ENCODE measurements at regions not wholly inside any gene's neighbourhood (a gene's known extent, or its start where the extent isn't known, plus 50 kb on each side); places are given as distances from the start of the nearest gene placed in this dataset.

DNA sequence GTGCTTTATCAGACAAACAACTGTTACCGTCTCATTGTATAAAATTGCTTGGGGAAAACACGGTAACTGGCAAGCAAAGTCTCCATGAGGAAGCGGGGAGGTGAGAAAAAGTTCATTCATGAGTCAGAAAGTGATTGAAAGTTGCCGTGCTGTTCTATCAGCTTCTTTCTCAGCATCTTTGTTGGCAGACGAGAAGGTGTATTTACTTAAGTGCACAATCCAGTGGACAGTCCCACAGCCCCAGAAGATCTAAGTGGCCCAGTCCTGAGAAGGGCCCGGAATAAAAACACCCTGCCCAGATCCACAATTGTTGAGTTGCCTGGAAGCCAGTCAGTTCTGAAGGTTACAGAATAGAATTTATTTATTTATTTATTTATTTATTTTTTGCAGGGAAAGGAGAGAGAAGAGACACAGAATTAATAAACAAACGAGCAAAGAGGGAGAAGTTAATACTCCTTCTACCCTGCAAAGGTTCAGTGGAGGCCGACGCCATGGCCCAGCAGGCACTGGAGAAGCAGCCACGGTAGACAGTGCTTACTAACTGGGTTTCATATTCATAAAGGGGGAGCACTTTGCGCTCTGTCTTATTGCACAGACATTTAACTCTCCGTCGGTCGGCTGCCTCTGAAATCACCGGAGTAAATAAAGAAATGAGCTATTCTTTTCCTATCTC lies 676.0 kb upstream of the SALL3 start:
- Histone ChIP-seq H3K36me3 (ENCODE audit: control insufficient read depth in 2 of 2, extremely low read depth in 1 of 2, insufficient read depth in 1 of 2, low read length in 1 of 2) (no peaks in the 10 kb centered on the region), H3K27me3 (replicated peaks in 1 of 2; ENCODE audit: control insufficient read depth in 2 of 2, extremely low read depth in 1 of 2, insufficient read depth in 2 of 2, low read length in 1 of 2) (peaks cover 0 to 5% of the 10 kb centered on the region in 2 experiments), H3K9me3 (no peaks in the 10 kb centered on the region), H3K4me1 (ENCODE audit: control insufficient read depth in 1 of 2, extremely low read depth in 1 of 2, insufficient read depth in 2 of 2, low read length in 2 of 2) (no peaks in the 10 kb centered on the region), H3K4me3 (ENCODE audit: control insufficient read depth in 1 of 2, extremely low read depth in 1 of 2, low read length in 1 of 2) (no peak overlapping the region), H3K27ac (ENCODE audit: low read length) (no peak overlapping the region)
- ChIA-PET POLR2A (no interaction called here), CTCF (no interaction called here)
- no peaks in the 10 kb centered on the region for H3K36me3 Mint-ChIP-seq
- H3K27ac Mint-ChIP-seq: no peak overlapping the region
- ATAC-seq (replicated peaks in 1 of 4): no peak
- no peaks in the 10 kb centered on the region for H3K4me1 Mint-ChIP-seq
- H3K4me3 Mint-ChIP-seq: no peak overlapping the region
- WGBS (ENCODE audit: insufficient coverage): 92% methylated on average over 10 of the region's 15 CpGs
- no peak for DNase-seq
- peaks cover 0 to 4% (median 0%) of the 10 kb centered on the region in 3 donors for H3K9me3 Mint-ChIP-seq
- H3K27me3 Mint-ChIP-seq: no peaks in the 10 kb centered on the region

DNA sequence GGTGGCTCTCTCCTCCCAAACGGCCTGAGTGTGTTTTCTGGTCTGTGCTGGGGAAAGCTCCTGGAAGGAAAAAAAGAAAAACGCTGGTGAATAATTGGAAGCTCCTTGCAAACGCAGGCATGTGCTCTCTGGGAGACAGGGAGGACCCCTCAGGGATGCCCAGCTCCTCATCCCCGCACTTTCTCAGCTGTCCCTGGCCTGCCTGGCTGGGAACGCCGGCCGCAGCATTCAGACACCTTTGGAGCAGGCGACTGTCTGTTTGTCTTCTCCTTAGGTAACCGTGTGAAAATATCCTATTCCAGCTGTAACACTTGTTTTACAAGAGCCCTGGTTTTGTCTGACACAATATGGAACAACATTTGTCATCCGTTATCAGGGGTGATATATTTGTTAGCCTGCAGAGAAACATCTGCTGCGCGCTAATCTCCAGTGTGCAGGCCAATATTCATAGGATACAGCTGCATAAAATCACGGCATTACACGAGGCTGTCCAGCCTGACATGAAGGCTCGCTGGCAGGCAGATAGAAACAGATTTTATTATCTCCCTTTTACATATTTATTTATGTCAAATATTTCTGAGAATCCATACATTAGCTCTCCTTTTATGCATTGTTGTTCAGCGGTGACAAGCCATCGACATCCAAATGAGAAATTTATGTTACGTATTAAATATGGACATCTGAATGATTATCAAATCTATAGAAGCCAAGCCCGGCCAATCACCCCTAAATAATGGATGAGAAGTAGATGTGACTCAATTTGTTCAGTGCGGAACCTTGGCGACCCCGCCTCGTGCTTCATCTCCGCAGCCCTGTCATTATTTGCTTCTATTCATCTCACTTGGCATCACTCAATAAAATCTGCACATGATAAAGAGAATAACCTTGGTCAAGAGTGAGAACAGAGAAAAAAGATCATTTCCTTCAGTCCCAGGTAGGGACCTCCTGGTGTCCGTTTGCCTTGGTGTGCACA lies 675.1 kb upstream of the SALL3 start:
- no peak overlapping the region for H3K4me3 Mint-ChIP-seq
- H3K27ac Mint-ChIP-seq: no peak overlapping the region
- no peak for ATAC-seq (replicated peaks in 1 of 4)
- H3K36me3 ChIP-seq (ENCODE audit: control insufficient read depth in 2 of 2, extremely low read depth in 1 of 2, insufficient read depth in 1 of 2, low read length in 1 of 2): no peaks in the 10 kb centered on the region
- H3K27me3 ChIP-seq (replicated peaks in 1 of 2; ENCODE audit: control insufficient read depth in 2 of 2, extremely low read depth in 1 of 2, insufficient read depth in 2 of 2, low read length in 1 of 2): peaks cover 0 to 5% of the 10 kb centered on the region in 2 experiments
- H3K9me3 Mint-ChIP-seq: peaks cover 0 to 6% (median 0%) of the 10 kb centered on the region in 3 donors
- no peaks in the 10 kb centered on the region for H3K36me3 Mint-ChIP-seq
- no peaks in the 10 kb centered on the region for H3K9me3 ChIP-seq
- DNase-seq: no peak
- ChIA-PET CTCF (no interaction called here), POLR2A (no interaction called here)
- H3K4me1 Mint-ChIP-seq: no peaks in the 10 kb centered on the region
- no peak overlapping the region for H3K4me3 ChIP-seq (ENCODE audit: control insufficient read depth in 1 of 2, extremely low read depth in 1 of 2, low read length in 1 of 2)
- 85% methylated on average over 4 of the region's 25 CpGs for WGBS (ENCODE audit: insufficient coverage)
- no peaks in the 10 kb centered on the region for H3K27me3 Mint-ChIP-seq
- no peak overlapping the region for H3K27ac ChIP-seq (ENCODE audit: low read length)
- H3K4me1 ChIP-seq (ENCODE audit: control insufficient read depth in 1 of 2, extremely low read depth in 1 of 2, insufficient read depth in 2 of 2, low read length in 2 of 2): no peaks in the 10 kb centered on the region

DNA sequence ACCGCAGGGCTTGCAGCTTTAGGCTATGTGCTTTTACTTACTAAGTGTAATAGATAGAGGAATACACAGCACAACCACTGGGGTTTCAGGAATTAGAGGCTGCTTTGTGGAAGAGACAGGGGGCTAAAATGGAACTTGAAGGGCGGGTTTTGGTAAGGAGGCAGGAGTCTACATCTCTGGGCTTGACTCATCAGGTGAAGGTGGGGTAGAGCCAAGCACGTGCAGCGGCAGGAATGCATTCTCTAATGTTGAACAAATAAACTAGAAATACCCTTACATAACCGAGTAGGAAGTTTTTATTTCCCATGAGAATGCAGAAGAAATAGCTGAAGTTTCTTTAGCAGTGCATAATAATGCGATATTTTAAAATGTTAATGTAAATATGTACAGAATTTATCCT lies 673.8 kb upstream of the SALL3 start:
- H3K27ac Mint-ChIP-seq: no peak overlapping the region
- Histone ChIP-seq H3K4me3 (ENCODE audit: control insufficient read depth in 1 of 2, extremely low read depth in 1 of 2, low read length in 1 of 2) (no peak overlapping the region), H3K9me3 (no peaks in the 10 kb centered on the region), H3K27me3 (replicated peaks in 1 of 2; ENCODE audit: control insufficient read depth in 2 of 2, extremely low read depth in 1 of 2, insufficient read depth in 2 of 2, low read length in 1 of 2) (peaks cover 0 to 5% of the 10 kb centered on the region in 2 experiments), H3K4me1 (ENCODE audit: control insufficient read depth in 1 of 2, extremely low read depth in 1 of 2, insufficient read depth in 2 of 2, low read length in 2 of 2) (no peaks in the 10 kb centered on the region), H3K36me3 (ENCODE audit: control insufficient read depth in 2 of 2, extremely low read depth in 1 of 2, insufficient read depth in 1 of 2, low read length in 1 of 2) (no peaks in the 10 kb centered on the region), H3K27ac (ENCODE audit: low read length) (no peak overlapping the region)
- no peak for DNase-seq
- peaks cover 0 to 6% (median 0%) of the 10 kb centered on the region in 3 donors for H3K9me3 Mint-ChIP-seq
- ATAC-seq (replicated peaks in 1 of 4): no peak
- ChIA-PET CTCF (no interaction called here), POLR2A (no interaction called here)
- H3K4me1 Mint-ChIP-seq: no peaks in the 10 kb centered on the region
- H3K36me3 Mint-ChIP-seq: no peaks in the 10 kb centered on the region
- no peaks in the 10 kb centered on the region for H3K27me3 Mint-ChIP-seq
- WGBS (ENCODE audit: insufficient coverage): 70% methylated on average over 1 of the region's 6 CpGs
- H3K4me3 Mint-ChIP-seq: no peak overlapping the region

DNA sequence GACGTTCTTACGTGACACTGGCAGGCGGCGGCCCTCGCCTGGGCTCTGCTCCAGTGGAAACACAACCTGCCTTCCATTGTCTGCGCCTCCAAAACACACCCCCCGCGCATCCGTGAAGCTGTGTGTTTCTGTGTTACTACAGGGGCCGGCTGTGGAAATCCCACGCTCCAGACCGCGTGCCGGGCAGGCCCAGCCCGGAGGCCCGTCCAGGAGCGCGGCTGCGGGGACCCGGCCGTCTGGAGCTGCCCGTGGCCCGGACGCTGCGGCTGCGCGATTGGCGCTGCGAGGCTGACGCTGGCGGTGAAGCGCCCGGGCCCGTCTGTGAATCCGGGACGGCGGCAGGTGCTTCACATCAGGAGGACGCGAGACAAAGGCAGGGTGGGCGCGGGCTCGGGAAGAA lies 670.3 kb upstream of the SALL3 start:
- Histone ChIP-seq H3K36me3 (ENCODE audit: control insufficient read depth in 2 of 2, extremely low read depth in 1 of 2, insufficient read depth in 1 of 2, low read length in 1 of 2) (no peaks in the 10 kb centered on the region), H3K9me3 (no peaks in the 10 kb centered on the region), H3K27ac (ENCODE audit: low read length) (no peak overlapping the region), H3K4me3 (ENCODE audit: control insufficient read depth in 1 of 2, extremely low read depth in 1 of 2, low read length in 1 of 2) (no peak overlapping the region), H3K27me3 (replicated peaks in 1 of 2; ENCODE audit: control insufficient read depth in 2 of 2, extremely low read depth in 1 of 2, insufficient read depth in 2 of 2, low read length in 1 of 2) (no peaks in the 10 kb centered on the region), H3K4me1 (ENCODE audit: control insufficient read depth in 1 of 2, extremely low read depth in 1 of 2, insufficient read depth in 2 of 2, low read length in 2 of 2) (no peaks in the 10 kb centered on the region)
- H3K27me3 Mint-ChIP-seq: no peaks in the 10 kb centered on the region
- no peaks in the 10 kb centered on the region for H3K4me1 Mint-ChIP-seq
- H3K9me3 Mint-ChIP-seq: peaks cover 3 to 12% (median 7%) of the 10 kb centered on the region in 3 donors
- H3K27ac Mint-ChIP-seq: no peak overlapping the region
- no peaks in the 10 kb centered on the region for H3K36me3 Mint-ChIP-seq
- DNase-seq: no peak
- no peak overlapping the region for H3K4me3 Mint-ChIP-seq
- ChIA-PET CTCF (no interaction called here), POLR2A (no interaction called here)
- no peak for ATAC-seq (replicated peaks in 1 of 4)
- 76% methylated on average over 41 of the region's 42 CpGs for WGBS (ENCODE audit: insufficient coverage)

DNA sequence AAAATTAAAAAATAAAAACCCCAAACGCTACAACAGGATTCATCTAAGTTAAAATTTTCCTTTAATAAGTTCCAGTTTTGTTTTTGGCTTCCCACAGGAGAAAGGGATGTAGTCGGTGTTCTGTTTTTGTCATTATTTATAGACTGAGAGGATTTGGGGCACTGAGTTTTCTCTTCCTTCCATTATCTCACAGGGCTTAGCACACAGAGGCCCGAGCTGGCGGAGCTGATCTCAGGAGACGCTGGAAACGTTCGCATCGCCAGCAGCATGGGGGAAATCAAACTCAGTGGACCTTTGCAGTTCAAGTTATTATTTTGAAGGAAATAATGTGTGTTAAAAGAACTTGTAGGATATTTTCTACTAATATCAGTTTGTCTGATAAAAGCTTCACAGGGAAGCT lies 669.7 kb upstream of the SALL3 start:
- no CpG with 5 or more reads among the region's 8 CpGs for WGBS (ENCODE audit: insufficient coverage)
- no peak overlapping the region for H3K27ac Mint-ChIP-seq
- no peaks in the 10 kb centered on the region for H3K36me3 Mint-ChIP-seq
- no peak overlapping the region for H3K4me3 Mint-ChIP-seq
- Histone ChIP-seq H3K4me1 (ENCODE audit: control insufficient read depth in 1 of 2, extremely low read depth in 1 of 2, insufficient read depth in 2 of 2, low read length in 2 of 2) (no peaks in the 10 kb centered on the region), H3K27ac (ENCODE audit: low read length) (no peak overlapping the region), H3K27me3 (replicated peaks in 1 of 2; ENCODE audit: control insufficient read depth in 2 of 2, extremely low read depth in 1 of 2, insufficient read depth in 2 of 2, low read length in 1 of 2) (no peaks in the 10 kb centered on the region), H3K36me3 (ENCODE audit: control insufficient read depth in 2 of 2, extremely low read depth in 1 of 2, insufficient read depth in 1 of 2, low read length in 1 of 2) (no peaks in the 10 kb centered on the region), H3K4me3 (ENCODE audit: control insufficient read depth in 1 of 2, extremely low read depth in 1 of 2, low read length in 1 of 2) (no peak overlapping the region), H3K9me3 (no peaks in the 10 kb centered on the region)
- no peaks in the 10 kb centered on the region for H3K4me1 Mint-ChIP-seq
- peaks cover 3 to 12% (median 7%) of the 10 kb centered on the region in 3 donors for H3K9me3 Mint-ChIP-seq
- H3K27me3 Mint-ChIP-seq: no peaks in the 10 kb centered on the region
- ATAC-seq (replicated peaks in 1 of 4) (no peak), DNase-seq (no peak)
- ChIA-PET POLR2A (no interaction called here), CTCF (no interaction called here)

DNA sequence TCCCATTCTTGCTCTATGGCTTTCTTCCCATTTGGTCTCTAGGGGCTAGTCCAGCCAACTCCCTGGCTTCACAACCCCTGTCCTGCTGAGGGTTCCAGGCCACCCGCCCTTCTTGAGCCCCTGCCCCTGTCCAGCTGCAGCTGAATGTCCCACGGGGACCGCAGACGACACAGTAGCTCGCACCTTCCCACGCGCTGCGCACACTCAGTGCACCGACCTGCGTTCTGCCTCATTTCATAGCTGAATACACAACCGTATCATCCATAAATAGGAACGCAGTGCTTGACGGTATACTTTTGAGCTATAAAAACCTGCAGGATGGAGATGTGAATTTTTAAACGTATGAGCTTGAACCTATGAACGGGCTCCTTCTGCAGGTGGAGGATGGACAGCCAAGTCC lies 660.4 kb upstream of the SALL3 start:
- Mint-ChIP-seq H3K27ac (no peak overlapping the region), H3K27me3 (no peaks in the 10 kb centered on the region), H3K4me3 (no peak overlapping the region), H3K4me1 (no peaks in the 10 kb centered on the region), H3K36me3 (no peaks in the 10 kb centered on the region), H3K9me3 (no peaks in the 10 kb centered on the region)
- H3K36me3 ChIP-seq (ENCODE audit: control insufficient read depth in 2 of 2, extremely low read depth in 1 of 2, insufficient read depth in 1 of 2, low read length in 1 of 2): no peaks in the 10 kb centered on the region
- no peak for ATAC-seq (replicated peaks in 1 of 4)
- no peaks in the 10 kb centered on the region for H3K9me3 ChIP-seq
- CTCF ChIA-PET: no interaction called here
- H3K4me3 ChIP-seq (ENCODE audit: control insufficient read depth in 1 of 2, extremely low read depth in 1 of 2, low read length in 1 of 2): no peak overlapping the region
- DNase-seq: no peak
- 87% methylated on average over 12 of the region's 15 CpGs for WGBS (ENCODE audit: insufficient coverage)
- peaks cover 0 to 6% of the 10 kb centered on the region in 2 experiments for H3K27me3 ChIP-seq (replicated peaks in 1 of 2; ENCODE audit: control insufficient read depth in 2 of 2, extremely low read depth in 1 of 2, insufficient read depth in 2 of 2, low read length in 1 of 2)
- POLR2A ChIA-PET: no interaction called here
- no peak overlapping the region for H3K27ac ChIP-seq (ENCODE audit: low read length)
- H3K4me1 ChIP-seq (ENCODE audit: control insufficient read depth in 1 of 2, extremely low read depth in 1 of 2, insufficient read depth in 2 of 2, low read length in 2 of 2): no peaks in the 10 kb centered on the region
